ENCODE measurements at regions not wholly inside any gene's neighbourhood (a gene's known extent, or its start where the extent isn't known, plus 50 kb on each side); places are given as distances from the start of the nearest gene placed in this dataset.
"Not testable (repeated sequence)": the region's sequence is repeated elsewhere in the genome, so short reads cannot be mapped to it uniquely, and the experiment has no call there.

DNA sequence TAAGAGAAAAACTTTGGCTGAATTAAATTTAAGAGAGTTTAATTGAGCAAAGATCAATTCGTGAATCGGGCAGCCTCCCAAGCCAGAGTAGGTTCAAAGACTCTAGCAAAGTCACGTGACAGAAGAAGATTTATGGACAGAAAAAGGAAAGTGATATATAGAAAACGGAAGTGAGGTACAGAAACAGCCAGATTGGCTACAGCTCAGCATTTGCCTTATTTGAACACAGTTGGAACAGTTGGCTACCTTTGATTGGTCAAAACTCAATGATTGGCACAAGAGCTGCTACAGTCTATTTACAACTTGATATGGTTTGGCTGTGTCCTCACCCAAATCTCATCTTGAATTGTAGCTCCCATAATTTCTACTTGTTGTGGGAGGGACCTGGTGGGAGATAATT lies 102.6 kb downstream of the PLG start:
- DNase-seq (ENCODE audit: low spot score), result no peak

DNA sequence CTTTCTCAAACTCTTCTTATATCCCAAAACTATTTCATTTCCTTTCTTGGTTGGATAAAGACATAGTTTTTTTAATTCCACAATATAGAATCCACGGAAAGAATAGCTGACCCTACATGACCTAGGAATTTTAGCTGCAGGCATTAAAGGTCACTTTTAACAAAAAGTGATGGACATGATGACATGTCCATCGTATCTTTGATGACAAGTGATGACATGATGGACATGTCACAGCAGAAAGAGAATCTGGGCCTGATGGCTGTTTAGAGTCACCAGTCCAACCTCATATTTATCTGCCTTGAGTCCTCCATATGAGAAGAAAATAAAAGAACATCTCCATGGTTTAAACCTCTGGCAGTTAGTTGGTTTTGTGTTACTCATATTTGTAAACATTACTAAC lies 106.2 kb downstream of the PLG start:
- no peak for DNase-seq (ENCODE audit: low spot score)

DNA sequence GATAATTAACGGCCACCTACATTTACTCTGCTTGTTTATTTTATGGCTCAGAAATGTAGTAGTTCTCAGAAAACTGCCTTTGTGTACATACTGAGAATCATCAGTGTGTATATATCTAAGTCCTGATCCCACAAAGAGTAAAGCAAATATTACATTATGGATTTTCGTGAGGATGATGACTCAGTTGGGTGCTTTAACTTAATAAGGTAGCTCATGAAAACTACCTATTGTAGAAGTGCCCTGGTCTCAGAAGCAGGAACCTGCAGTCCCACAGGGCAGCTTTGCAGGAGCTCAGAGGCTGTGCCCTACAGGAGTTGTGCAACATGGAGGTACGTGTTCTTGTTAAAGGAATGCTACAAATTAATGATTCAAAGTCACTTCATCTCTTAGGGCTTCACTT lies 108.2 kb downstream of the PLG start:
- no peak for DNase-seq (ENCODE audit: low spot score)

DNA sequence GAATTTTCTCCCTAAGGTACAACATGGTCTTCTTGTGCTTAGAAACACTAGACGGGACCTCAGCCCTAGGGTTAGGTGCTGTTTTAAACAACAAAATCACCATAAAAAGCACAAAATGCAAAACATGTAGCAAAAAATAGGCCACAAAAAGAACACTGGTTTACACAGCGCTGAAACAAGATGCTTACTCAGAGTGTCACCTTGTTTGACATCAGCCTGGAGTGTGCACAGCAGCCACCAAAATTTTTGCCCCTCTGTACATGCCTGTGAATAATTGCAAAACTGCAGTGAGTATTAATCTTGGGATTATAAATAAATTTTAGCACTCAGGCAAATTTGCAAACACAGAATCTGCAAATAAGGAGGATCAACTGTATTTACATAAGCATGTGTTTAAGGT lies 110.1 kb downstream of the PLG start:
- no peak for DNase-seq (ENCODE audit: low spot score)

DNA sequence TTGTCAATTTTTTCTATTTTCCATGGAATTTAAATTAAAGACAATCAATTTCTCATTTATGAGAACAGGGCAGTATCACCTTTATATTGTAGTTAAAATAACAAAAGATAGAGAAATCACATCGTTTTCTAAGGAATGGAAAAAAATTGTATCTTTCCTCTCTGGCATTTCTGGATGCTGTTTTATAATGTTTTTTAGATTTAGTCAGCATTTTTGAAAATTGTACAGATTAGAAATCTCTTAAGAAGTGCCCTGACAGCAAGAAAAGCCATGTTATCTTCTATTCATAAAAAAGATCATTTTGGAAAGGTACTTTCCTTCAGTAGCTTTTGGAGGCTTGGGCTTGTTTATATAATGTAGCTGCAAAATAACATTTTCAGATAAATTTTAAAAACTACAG lies 116.9 kb downstream of the PLG start:
- no peak for DNase-seq (ENCODE audit: low spot score)

DNA sequence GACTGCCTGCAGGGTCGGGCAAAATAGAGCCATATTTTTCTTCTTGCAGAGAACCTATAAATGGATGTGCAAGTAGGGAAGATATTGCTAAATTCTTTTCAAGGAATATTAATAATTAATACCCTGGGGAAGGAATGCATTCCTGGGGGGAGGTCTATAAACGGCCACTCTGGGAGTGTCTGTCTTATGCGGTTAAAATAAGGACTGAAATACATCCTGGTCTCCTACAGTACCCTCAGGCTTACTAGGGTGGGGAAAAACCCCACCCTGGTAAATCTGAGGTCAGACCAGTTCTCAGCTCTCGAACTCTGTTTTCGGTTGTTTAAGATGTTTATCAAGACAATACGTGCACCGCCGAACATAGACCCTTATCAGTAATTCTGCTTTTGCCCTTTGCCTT lies 118.6 kb downstream of the PLG start:
- DNase-seq (ENCODE audit: low spot score), result not testable (repeated sequence)

DNA sequence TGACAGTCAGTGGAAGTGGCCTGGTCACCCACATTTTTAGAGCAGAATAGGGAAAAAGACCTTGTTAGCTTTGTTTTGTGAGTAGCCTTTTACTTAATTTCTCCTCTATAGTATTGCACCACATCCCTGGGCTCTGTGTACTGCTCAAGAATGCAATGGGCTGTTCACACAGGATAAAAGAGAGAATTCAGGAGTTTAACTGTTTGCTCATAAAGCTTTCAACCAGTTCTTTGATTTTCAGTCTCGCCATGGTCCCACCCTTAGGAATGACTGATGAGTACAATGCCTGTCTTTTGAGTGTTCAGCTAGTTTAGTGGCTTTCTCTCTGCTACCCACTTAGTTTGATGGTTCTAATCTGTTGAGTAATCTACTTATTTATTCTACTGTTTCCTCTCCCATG lies 129.7 kb downstream of the PLG start:
- DNase-seq (ENCODE audit: low spot score), result no peak

DNA sequence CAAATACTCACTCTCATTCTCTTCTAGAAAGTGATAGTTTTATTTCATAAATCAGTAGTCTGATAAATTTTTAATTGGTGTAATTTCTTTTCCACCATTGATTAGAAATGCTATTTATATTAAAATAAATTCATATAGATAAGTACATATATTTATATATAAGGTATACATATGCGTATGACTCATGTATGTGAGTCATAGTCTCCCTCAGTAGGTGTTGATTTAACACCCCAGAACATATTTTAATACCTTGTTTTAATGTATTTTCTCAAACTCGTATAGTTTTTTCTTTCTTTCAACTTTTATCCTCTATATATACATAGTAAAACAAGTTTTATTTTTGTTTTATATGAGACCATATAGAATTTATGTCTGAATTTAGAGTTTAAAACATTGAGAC lies 130.4 kb downstream of the PLG start:
- DNase-seq (ENCODE audit: low spot score), result no peak

DNA sequence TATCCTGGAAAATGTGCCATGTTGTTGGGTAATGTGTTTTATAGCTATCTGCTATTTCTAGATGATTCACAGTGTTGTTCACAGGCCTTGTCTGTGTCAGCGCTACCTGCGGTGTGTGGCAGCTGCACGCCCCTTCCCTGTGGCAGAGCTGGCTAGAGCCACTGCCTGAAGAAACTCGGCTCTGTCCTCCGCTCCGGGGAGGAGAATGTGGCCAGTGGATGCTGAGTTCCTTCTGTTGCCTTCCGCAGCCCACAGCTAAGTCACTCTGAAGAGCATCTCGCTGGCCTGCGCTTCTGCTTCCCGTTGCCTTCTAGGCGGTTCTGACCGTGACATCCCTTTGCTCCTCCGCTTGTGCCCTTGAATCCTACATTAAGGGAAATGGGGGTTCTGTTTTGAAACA lies 135.1 kb downstream of the PLG start:
- DNase-seq (ENCODE audit: low spot score), result no peak

DNA sequence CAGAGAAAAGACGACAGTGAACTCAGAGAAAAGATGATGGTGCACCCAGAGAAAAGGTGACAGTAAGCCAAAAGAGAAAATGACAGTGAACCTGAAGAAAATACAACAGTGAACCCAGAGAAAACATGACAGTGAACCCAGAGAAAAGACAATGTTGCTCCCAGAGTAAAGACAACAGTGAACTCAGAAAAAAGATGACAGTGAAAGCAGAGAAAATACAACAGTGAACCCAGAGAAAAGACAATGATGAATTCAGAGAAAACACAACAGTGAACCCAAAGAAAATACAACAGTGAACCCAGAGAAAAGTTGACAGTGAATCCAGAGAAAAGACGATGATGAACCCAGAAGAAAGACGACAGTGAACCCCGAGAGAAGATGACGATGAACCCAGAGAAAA lies 140.5 kb upstream of the MAP3K4 start:
- DNase-seq (ENCODE audit: low spot score), result no peak

DNA sequence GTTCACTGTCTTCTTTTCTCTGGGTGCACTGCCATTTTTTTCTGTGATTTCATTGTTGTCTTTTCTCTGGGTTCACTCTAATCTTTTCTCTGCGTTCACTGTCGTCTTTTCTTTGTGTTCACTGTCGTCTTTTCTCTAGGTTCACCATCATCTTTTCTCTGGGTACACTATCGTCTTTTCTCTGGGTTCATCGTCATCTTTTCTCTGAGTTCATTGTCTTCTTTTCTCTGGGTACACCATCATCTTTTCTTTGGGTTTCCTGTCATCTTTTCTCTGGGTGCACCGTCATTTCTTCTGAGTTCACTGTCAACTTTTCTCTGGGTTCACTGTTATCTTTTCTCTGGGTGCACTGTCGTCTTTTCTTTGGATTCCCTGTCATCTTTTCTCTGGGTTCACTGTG lies 137.6 kb upstream of the MAP3K4 start:
- no peak for DNase-seq (ENCODE audit: low spot score)

DNA sequence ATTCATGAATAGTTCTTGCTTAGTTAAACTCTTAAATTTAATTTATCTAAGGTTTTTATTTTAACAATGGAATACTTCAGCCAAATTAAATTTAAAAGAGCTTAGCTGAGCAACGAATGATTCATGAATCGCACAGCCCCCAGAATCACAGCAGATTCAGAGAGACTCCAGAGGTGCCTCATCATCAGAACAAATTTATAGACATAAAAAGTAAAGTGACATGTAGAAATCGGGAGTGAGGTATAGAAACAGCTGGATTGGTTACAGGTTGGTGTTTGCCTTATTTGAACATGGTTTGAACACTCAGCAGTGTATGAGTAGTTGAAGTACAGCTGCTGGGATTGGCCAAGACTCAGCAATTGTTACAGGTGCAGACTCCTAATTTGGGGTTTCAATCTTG lies 132.7 kb upstream of the MAP3K4 start:
- no peak for DNase-seq (ENCODE audit: low spot score)

DNA sequence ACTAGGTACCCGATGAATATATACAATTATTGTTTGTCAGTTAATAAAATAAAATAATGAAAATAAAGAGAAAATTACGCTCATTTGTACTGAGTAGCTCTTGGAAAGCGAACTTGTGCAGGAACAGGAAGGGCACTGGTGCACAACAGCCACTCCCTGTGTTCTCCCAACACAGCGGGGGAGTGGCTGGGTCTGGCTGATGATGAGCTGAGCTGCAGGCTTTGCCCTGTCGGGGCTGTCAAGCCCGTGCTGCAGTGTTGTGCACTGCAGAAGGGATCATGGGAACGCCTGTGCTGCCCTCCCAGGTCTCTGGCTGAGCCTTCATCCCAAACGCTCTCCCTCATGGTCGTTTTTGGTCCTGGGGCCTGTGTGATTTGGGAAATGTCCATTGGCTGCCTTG lies 131.7 kb upstream of the MAP3K4 start:
- no peak for DNase-seq (ENCODE audit: low spot score)

DNA sequence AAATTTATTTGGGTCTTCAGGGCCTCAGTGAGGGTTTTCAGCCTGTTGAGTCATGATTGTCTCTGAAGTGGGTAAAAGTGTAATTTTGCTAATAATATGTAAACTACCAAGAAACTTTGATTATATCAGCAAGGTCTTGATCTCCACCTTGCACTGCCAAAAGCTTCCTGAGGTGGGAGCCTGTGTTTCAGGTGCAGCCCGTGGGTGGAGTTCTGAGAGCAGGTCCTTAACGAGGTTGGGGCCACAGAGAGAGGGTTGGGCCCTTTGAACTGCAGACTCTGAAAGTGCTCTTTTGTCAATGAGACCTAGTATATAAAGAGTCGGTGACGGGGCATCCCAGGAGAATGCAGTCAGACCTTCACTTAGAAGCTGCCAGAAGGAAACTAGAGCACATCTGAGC lies 129.7 kb upstream of the MAP3K4 start:
- DNase-seq (ENCODE audit: low spot score), result no peak

DNA sequence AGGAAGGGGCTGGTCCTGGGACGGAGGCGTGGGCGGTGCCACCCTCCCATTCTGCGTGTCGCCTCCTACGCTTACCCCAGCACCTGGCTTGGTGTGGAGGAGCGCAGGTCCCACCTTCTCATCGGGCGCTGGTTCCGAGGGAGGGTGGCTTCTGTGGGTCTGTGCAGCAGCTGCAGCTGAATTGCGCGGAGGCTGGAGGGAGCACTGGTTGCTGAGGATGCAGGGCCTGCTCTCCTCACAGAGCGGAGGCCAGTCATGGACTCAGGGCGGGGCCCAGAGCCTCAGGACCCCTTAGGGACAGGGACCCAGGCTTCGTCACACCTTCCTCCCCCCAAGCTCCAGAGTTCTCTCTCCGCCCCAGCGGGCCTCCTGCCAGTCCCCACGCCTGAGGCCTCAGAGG lies 127.8 kb upstream of the MAP3K4 start:
- no peak for DNase-seq (ENCODE audit: low spot score)

DNA sequence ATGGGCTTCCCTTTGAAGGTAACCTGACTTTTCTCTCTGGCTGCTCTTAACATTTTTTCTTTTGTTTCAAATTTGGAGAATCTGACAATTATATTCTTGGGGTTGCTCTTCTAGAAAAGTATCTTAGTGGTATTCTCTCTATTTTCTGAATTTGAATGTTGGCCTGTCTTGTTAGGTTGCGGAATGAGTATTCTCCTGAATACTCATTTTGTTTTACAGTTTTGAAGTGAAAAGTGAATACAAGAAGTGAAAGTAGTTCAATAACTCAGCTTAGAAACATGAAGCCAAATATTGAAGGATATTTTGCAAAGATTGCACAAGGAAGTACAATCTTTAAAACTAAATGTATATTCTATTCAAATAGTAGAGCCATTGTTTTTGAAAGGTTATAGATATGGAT lies 120.2 kb upstream of the MAP3K4 start:
- no peak for DNase-seq (ENCODE audit: low spot score)

DNA sequence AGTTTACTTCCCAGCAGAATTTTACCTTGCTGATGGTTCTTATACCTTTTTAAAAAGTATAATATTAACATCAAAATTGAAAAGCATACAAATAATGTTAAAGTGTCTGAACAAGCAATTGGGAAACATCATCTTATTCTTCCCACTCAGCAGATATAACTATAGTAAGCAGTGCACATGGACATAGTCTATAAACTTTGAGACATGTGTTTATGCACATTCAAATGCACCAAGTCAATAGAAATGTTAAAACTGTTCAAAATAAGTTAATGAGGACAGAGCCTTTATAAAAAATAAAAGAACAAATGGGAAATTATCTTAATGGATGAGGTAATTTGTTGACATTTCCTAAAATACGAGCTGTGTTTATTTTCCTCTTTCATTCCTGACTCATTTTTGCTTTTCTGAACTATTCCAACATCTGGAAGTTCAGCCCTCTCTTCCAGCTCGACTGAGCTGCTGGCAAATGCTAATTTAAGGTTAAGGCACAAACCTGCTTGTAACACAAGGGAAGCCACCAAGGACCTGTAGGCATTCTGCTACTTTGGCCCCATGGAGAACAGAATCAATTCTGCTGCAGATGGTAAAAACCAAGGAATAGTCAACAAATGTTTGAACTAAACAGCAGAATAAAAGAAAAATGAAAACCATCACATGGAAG lies 110.3 kb upstream of the MAP3K4 start:
- DNase-seq (ENCODE audit: low spot score), result no peak

DNA sequence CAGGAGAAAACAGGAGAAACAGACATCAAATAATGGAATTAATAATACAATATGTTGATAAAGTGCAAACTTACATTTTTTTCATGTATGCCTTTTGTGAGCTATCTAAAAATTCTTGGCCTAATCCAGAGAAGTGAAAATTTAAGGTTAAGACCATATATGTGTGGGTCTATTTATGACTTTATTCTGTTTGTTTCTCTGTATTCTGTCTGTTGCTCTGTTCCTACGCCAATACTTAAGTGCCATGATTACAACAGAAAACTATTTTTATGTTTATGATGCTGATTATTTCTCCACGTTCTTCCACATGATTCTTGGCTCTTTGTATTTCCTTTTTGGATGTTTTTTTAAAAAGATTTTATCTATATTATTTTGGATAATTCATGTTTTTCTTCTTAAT lies 109.6 kb upstream of the MAP3K4 start:
- no peak for DNase-seq (ENCODE audit: low spot score)

DNA sequence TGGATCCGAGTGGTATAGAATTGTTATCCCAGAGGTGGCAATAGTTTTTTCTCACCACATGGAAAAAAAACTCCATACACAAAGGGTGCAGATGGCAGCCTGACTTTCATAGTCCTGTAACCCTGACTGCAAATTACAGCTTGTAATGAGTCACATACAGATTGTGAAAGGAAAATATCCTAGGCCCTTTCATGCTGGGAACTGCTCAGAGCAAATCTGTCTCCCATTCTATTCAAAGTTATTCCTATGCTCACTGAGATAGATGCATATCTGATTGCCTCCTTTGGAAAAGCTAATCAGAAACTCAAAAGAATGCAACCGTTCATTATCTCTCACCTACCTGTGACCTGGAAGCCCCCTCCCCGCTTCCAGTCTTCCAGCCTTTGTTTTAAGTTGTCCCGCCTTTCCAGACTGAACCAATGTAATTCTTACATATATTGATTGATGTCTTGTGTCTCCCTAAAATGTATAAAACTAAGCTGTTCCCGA lies 108.7 kb upstream of the MAP3K4 start:
- no peak for DNase-seq (ENCODE audit: low spot score)

DNA sequence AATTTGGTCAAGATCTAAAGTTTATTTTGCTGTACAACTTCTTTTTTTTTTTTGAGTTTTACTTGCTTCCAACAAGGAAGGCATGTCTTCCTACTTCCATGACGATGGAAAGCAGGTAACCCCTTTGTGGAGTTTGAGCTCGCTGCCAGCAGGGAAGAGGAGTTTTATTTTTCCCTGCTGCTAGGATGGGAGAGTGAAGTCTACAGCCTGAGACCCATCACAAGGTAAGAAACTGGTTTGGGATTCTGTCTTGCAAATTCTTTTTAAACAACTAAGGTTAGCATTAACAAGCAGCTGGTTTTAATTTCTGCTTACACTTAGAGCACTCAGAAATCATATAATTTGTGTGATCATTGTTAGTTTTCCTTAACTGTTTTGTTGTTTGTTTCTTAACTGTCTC lies 108.0 kb upstream of the MAP3K4 start:
- no peak for DNase-seq (ENCODE audit: low spot score)

DNA sequence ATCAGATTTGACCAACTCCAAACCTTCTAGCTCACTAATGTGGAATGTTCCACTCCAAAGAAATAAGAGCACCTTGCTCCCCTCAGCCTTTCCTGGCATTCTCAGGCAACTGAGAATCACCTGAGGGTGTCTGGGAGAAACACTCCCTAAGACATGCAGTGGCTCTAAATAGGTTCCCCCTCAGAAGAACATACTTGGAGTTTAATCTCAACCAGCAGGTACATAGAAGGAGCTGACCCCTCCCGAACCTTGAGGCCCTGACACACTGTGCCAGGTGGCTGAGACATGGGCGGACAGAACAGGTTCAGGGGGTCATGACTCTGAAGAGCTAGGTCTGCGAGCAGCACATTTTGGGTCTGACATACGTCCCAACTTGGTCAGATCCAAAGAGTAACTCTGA lies 107.6 kb upstream of the MAP3K4 start:
- no peak for DNase-seq (ENCODE audit: low spot score)

DNA sequence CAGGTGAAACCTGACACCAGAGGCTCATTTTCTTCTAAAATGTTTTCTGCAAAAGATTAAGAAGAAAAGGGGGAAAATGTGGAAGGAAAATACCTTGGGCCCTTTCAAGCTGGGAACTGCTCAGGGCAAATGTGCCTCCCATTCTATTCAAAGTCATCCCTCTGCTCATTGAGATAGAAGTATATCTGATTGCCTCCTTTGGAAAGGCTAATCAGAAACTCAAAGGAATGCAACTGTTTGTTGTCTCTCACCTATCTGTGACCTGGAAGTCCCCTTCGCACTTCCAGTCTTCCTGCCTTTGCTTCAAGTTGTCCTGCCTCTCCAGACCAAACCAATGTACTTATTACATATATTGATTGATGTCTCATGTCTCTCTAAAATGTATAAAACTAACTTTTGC lies 102.4 kb upstream of the MAP3K4 start:
- DNase-seq (ENCODE audit: low spot score), result not testable (repeated sequence)

DNA sequence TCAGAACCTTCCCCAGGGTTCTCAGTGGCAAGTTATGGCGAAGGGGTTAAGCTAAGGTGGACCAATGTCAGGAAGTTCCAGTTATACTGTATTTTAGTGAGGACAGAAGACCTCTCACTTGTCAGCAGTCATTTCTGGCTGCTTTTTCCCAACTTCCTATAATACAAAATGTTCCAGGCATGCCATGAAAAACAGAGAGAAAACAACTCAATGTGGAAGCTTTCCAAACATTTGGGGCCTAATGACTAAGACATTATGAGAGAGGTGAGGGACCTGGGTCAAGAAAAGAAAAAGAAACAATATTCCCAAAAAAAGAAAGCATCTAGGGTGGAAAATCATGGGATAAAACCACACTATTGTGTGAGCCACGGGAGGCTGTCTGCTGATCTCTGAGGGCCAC lies 99.9 kb upstream of the MAP3K4 start:
- no peak for DNase-seq (ENCODE audit: low spot score)

DNA sequence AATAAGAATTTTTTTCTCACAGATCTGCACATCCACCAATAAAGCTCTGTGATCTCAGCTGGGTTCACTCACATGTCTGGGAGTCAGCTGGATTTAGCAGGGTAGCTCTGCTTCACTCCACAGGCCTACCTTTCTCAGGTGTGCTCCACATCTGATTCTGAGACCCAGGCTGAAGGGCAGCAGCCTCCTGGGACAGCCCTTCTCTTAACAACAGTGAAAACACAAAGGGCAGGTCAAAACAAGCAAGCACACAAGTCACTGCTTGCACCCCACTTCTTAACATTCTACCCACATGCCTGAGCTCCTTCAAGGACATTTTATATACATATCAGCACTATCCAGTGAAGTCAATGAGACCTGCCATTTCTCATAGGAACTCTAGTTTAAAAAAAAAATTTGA lies 96.0 kb upstream of the MAP3K4 start:
- no peak for DNase-seq (ENCODE audit: low spot score)

Measured in HuH-7.5 (cell line).